Activated CD8-positive, alpha-beta memory T cell treated with anti-CD3 and anti-CD28 coated beads, Interleukin-2, amount 50 U/mL, for 4 hours (primary cell): ENCODE measurements at regions not wholly inside any gene's neighbourhood (a gene's known extent, or its start where the extent isn't known, plus 50 kb on each side); places are given as distances from the start of the nearest gene placed in this dataset.
"Not testable (repeated sequence)": the region's sequence is repeated elsewhere in the genome, so short reads cannot be mapped to it uniquely, and the experiment has no call there.

Source experiments
- DNase-seq: peaks from one replicate; pipeline ENCODE4 v3.0.0-alpha.2; 2020

DNA sequence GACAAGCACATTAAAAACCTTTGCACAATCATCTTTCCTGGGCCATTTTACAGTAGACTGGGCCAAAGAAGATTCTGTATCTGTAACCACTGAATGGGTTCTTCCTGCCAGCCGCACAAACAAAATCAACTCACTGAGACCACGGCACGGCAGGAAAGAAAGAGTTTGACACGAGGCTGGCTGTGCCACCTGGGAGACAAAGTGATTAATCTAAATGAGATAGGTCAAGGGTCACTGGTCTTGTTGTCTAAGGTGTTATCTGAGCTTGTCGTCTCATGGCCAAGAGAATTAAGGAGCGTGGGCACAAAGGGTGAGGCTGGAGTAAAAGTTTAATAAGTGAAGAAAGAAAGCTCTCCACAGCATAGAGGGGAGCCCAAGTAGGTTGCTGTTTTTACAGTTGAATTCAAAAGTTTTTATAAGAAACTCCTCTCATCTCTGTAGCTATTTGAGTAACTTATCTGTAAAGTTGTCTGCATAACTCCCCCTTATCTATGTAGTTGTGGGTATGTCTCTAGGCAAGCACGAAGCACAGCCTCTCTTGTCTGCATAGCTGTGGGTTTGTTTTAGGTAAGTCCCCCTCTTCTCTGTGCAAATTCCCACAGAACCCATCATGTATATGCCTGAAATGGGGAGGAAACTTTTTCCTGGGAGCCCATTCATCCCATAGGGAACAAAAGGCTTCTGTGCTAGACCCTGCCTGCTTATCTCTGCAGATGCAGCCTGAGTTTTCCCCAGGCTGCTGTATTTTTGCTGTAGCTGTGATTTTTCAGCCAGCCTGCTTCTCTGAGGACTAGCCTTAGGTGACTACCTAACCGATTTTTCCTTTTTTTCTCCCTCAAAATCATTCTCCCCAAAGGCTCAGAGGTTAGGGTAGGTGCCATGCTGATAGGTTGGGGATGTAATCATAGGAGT lies 1314.6 kb upstream of the TMEM132C start:
- no peak for DNase-seq

DNA sequence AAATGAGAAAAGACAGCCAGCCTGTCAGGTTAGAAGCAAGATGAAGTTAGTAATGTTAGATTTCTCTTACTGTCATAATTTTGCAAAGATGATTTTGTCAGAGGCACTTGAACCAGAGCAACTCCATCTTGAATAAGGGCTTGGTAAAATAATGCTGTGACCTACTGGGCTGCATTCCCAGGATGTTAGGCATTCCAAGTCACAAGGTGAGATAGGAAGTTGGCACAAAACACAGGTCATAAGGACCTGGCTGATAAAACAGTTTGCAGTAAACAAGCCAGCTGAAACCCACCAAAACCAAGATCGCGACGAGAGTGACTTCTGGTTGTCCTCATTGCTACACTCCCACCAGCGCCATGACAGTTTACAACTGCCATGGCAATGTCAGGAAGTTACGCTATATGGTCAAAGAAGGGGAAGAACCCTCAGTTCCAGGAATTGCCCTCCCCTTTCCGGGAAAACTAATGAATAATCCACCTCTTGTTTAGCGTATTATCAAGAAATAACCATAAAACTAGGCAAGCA lies 1313.5 kb upstream of the TMEM132C start:
- no peak for DNase-seq

DNA sequence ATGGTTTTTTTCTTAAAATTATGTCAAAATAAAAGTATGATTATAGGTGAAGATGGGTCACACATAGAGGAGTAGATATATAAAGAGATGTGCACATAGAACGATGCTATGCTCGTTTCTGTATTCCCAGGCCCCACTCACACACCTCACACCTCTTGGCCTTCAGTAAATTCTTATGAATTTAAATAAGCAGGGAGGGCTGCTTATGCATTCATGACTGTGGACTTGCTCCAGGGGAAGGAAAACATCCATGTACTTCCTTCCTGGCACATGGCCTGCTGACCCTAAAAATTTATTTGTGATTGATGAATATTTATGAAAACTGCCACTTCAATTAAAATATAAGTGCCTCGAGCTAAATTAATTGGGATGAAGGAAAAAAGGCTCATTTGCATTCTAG lies 1306.7 kb upstream of the TMEM132C start:
- DNase-seq, result no peak

DNA sequence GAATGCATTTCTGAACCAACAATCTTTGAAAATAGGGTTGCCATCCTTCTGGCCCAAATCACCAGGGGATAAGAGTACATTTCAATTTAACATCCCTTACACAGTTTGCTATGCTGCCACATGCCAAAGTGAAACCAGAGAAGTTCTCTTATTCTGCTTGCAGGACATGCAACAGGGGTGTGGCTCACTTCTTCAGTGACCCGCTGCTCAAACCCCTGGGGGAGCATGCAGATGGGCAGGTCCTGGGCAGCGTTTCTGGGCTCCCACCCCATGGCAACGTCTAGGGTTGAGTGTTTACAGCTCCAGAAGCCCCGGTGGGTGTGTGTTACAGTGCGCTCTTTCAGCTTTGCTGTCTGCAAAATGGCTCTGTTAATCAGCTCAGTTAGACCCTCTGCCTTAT lies 1306.3 kb upstream of the TMEM132C start:
- DNase-seq, result no peak

DNA sequence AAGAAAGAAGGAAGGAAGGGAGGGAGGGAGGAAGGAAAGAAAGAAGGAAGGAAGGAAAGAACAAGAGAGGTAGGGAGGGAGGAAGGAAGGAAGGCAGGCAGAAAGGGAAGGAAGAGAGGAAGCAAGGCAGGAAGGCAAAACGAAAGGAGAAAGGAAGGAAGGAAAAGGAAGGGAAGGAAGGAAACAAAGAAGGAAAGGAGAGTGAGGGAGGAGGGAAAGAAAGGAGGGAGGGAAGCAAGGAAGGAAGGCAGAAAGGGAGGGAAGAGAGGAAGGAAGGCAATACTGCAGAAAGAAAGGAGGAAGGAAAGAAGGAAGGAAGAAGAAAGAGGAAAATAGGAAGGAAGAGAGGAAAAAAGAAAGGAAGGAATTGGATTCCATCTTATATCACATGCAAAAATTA lies 1303.1 kb upstream of the TMEM132C start:
- no peak for DNase-seq

DNA sequence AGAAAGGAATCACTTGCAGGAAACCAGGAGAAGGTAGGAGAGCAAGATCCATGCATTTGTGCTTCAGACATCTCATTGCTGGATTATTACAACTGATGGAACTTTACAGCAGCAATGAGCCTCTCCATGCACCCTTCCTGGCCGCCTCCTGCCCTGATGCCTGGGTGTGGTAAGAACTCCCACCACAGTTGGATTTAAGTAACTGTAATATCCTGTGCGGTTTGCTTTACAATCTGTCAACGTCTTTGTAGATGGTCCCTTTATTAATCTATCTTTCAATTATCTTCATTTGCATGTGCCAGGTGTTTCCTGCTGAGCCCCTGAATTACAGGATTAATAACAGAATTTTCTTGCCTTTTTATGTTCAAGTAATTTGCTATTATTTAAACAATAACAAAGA lies 1300.5 kb upstream of the TMEM132C start:
- no peak for DNase-seq

DNA sequence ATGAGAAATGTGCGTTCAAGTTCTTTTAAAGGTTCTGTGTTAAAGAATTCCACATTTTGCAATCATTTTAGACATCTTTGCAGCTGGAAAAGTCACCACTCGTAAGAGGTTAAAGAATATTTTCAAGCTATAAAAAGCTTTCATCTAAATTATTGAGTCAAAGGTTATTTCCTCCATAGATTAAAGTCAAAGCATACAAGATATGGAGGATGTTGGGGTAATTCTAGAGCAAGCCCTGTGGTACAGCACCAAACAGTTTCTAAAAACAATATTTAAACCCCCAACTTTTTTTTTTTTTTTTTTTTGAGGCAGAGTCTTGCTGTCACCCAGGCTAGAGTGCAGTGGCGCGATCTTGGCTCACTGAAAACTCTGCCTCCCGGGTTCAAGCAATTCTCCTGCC lies 1299.8 kb upstream of the TMEM132C start:
- DNase-seq, result no peak

DNA sequence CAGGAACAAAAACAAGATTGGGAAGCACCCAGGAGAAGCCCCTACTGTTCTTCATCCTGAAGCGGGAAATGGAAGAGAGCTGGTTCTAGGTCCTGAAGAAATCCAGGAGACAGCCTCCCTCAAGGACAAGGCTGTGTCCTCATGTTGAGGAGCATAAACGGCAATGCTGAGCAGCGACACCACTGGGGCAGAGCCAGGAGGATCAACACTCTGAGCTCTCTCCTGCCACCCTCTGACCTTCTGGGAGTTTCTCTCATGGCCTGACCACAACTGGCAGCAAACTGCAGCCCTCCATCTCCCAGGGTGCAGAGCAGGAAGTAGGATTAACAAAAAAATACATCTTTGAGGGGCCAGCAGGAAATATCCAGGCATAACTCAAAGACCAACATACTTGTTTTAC lies 1292.2 kb upstream of the TMEM132C start:
- no peak for DNase-seq

DNA sequence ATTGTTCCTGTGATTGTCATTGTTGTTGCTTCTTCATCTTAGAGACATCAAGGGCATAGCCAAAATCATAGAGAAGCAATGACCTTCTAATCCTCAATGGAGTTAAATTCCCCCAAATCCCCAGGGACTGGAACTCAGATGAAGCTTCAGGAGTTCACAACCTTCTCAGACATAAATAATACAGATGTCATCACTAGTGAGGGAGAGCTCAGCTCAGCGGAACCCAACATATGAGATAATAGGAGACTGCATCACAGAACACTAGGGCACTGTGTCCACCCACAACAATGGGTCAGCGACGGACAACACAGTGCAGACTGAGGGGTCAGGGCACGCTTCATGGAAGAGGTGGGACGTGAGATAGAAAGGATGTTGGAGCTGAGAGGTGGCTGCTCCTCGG lies 1290.4 kb upstream of the TMEM132C start:
- no peak for DNase-seq

DNA sequence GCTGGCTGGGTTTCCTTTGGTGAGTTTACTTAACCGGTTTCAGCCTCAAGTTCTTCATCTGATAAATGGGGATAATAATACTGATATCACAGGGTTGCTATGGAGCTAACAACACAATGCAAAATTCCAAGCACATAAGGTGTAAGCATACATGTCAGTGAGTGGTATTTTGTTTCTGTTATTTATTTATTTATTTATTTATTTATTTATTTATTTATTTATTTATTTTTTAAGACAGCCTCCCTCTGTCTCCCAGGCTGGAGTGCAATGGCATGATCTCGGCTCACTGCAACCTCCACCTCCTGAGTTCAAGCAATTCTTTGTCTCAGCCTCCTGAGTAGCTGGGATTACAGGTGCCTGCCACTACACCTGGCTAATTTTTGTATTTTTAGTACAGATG lies 1287.4 kb upstream of the TMEM132C start:
- DNase-seq, result not testable (repeated sequence)

DNA sequence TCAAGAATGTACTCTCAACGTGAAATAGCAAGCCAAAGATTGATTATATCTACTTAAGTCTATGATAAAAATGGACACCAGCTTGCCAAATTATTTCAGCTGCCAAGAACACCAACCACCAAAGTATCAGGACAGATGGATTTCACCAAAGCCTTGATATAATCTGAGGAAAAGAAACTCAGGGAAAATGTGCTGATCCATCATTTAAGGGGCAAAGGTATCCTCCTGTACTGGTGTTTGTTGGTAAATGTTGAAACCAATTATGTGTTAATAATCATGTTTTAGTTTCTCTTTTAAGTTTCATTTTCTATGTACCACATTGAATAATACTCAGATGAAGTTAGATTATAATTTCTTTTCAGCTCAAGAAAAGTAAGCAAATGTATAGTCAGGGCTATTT lies 1284.3 kb upstream of the TMEM132C start:
- DNase-seq, result no peak

DNA sequence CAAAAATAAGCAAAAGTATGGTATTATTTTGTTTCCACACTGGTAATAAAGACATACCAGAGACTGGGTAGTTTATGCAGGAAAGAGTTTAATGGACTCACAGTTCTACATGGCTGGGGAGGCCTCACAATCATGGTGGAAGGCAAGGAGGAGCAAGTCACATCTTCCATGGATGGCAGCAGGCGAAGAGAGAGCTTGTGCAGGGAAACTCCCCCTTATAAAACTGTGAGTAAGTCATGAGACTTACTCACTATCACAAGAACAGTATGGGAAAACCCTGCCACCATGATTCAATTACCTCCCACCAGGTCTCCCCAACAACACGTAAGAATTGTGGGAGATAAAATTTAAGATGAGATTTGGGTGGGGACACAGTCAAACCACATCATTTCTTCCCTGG lies 1283.2 kb upstream of the TMEM132C start:
- DNase-seq, result not testable (repeated sequence)

DNA sequence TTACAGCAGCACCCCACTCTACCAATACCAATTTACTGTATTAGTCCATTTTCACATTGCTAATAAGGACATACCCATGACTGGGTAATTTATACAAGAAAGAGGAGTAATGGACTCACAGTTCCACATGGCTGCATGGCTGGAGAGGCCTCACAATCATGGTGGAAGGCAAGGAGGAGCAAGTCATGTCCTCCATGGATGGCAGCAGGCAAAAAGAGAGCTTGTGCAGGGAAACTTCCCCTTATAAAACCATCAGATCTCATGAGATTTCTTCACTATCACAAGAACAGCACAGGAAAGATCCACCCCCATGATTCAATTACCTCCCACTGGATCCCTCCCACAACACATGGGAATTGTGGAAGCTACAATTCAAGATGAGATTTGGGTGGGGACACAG lies 1281.3 kb upstream of the TMEM132C start:
- not testable (repeated sequence) for DNase-seq

DNA sequence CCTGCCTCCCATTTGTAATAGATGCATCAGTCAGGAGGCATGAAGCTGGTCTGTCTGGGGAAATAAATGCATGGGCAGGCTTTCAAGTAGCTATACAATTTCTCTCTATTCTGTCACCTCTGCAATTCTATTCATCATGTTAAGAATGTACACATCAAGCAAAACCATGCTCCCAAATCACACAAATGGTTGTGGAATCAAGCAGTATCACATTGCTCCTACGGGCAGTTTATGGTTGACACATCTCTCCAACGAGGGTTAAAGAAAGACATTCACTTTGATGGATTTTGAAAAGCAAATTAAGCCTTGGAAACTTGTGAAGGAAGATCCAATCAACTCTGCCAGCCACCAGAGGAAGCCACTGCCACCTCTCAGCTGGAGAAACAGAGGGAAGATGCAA lies 1277.4 kb upstream of the TMEM132C start:
- DNase-seq, result no peak

DNA sequence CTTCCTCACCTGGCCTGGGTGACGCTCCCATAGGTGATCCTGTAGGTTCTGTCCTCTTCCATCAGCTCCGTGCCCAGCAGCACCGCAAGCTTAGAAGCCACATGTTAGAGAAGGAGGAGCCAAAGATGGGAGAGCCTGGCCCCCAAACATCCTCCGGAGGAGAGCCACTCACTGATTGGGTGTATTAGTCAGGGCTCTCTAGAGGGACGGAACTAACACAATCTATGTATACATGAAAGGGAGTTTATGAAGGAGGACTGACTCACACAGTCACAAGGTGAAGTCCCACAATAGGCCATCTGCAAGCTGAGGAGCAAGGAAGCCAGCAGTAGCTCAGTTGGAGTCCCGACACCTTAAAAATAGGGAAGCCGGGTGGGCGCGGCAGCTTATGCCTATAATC lies 1273.1 kb upstream of the TMEM132C start:
- no peak for DNase-seq

DNA sequence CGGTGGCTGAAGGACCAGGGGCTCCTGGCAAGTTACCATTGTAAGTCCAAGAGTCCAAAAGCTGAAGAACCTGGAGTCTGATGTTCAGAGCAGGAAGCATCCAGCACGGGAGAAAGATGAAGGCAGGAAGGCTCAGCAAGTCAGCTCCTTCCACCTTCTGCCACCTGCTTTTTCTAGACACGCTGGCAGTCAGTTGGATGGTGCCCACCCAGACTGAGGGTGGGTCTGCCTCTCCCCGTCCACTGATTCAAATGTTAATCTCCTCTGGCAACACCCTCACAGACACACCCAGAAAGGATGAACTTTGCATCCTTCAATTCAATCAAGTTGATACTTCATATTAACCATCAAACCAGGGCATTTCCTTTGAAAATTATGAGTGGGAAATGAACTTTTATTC lies 1272.4 kb upstream of the TMEM132C start:
- DNase-seq, result no peak

DNA sequence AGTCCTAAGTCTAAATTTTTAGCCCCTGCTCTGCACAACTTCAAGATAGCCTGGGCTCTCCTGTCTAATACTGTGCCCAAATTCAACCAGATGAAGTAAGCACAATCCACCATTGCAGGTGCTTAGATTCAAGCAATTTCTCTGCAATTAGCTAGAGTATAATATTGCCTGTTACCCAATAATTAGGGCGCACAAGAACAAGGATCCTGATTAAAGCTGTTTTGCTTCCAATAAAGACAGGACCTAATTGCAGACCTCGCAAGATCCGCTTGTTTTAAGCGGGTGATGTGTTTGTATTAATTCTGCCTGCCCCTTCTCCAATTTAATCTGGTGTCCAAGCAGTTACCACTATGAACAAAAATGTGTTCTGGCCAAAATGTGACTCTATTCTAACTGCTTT lies 1268.9 kb upstream of the TMEM132C start:
- no peak for DNase-seq

DNA sequence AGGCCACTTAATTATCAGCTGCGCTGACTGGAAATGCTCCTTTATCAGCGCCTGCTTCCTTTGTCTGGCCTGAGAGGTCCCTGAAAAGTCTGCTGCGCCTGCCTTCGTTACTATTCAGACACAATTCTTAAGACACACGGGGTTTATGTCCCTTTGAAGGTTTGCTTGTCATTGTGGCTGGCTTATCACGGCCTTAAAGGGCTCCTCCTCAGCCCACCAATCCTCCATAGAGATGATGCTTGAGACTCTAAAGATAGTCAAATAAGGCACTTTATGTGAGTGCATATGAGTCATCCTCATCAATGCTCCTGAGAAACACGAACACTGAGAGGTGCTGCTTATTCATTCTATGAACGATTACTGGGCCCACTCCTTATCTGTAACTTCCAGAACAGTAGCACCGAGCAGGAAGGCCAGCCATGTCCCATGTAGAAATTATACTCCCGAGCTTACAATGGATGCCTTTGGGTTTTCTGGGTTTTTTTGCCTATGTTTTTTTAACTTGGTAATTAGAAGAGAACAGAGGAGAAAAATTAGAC lies 1268.2 kb upstream of the TMEM132C start:
- no peak for DNase-seq

DNA sequence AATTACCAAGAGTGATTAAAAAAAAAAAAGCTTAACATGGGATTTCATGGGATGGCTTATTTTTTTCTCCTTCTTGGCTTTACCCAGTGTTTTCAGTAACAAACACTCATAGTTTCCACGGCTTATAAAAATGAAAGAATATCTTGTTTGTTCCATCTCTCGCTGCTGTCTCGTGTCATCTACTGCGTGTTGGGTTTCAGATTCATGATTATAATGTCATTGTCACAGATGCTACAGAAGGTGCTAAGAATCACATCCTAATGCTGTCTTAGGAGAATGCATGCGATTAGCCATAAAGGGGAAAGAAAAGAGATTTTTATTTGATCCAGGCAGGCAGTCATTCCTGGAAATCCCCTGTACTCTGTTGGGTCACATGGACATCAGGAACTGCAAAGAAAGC lies 1267.6 kb upstream of the TMEM132C start:
- no peak for DNase-seq

DNA sequence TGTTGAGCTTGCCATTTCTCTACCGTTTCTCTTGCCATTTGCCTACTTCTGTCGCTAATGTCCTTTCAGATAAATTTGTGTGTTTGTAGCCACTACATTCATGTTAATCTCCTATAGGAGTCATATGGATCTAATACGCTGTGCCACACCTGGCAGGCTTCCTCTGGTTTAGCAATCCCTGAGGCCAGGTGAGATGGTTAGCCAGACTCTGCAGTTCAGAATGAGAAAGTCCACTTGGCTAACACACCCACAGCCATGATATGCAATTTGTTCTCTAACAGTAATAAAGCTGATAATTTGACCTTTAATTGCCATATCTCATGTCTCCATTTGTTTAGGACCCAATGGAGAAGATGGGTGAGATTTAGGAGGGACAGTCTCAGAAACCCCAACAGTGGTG lies 1261.6 kb upstream of the TMEM132C start:
- DNase-seq, result no peak

DNA sequence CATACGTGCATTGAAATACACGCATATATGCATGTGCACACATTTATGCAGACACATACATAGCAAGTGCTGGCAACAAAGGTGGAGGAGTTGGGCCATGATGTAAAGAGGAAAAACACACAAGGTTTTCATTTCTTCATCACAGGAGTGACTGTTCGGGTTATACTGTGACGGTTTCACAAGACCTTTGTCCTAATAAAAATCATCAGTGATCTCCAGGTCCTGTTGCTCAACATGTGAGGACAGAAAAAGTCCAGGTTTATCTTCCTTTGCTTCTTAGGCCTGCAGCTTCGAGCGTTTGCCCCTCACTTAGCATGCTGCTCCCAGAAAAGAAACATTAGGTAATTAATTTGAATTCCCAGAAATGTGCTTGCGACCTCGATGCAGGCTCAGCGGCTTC lies 1260.0 kb upstream of the TMEM132C start:
- no peak for DNase-seq

DNA sequence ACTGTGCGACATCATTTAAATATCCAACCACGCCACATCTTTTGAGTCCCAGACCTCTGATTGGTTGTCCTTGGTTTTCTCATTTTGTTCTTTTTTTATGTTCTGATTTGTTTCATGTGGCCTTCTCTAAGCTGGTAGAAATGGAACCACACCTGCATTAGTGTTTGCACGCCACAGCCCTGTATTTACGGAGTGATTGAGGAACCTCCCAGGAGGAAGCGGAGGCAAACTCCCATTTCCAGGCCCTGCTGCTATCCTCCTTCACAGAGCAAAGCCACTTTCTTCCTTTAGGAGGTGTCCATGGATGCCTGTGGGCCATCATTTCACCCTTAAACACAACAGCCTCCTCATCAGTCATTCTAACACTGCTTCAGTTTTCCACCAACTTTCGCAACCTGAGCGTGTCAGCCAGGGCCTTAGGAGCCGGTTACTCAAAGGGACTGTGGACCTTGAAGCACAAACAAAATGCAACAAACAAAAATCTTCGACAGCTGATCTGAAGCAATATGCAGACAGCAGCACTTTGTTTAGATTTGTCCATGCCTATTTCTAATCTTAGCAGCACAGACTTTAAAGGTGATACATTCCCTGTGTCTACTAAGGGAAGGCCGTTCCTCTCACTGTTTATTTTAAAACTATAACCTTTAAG lies 1258.1 kb upstream of the TMEM132C start:
- DNase-seq, result no peak

DNA sequence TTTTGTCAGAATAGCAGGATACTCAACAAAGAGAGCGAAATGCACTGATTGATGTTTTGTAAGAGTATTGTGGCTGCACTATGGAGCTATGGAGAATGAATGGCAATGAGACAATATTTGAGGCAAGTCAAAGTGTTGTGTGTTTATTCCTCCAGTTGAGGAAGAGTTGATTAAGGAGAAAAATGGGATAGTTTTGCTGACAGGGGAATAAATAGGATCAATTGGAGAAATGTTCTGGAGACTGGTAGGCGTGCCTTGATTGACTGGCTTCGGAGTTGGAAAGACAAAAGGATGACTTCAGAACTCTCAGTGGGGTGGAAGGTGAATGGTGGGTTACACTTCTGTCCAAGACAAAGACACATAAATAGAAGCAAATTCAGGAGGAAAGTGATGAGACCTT lies 1254.9 kb upstream of the TMEM132C start:
- DNase-seq, result no peak

DNA sequence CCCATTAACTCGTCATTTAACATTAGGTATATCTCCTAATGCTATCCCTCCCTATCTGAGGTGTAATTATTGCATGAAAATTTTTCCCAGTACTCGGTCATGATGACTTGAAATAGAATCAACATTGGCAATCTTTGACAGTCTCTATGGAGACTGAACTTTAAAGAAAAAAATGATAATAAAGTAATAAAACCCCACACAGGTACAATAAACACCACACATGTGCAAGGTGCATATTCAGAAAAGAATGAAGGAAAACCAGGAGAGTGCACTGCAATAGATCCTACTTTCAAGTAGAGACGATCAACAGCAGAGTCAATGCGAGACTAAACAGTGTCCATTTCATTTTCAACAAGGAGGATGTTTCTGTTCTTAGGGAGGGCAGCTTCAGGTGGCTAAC lies 1253.8 kb upstream of the TMEM132C start:
- no peak for DNase-seq
